ENCODE measurements at regions not wholly inside any gene's neighbourhood (a gene's known extent, or its start where the extent isn't known, plus 50 kb on each side); places are given as distances from the start of the nearest gene placed in this dataset.

GRCh38 chr11:41997844-41998401 is 538.5 kb upstream of the LRRC4C start:
- no peaks in the 10 kb centered on the region for H3F3A ChIP-seq (ENCODE audit: control insufficient read depth, insufficient read depth)
- no peaks in the 10 kb centered on the region for H3K36me3 ChIP-seq (ENCODE audit: control insufficient read depth, low read length)
- no peaks in the 10 kb centered on the region for H4K20me1 ChIP-seq (ENCODE audit: control insufficient read depth, insufficient read depth, low read depth, low read length)
- no peak overlapping the region for H3K4me2 ChIP-seq (ENCODE audit: low read length)
- TF ChIP-seq CTCF (IDR thresholded peaks at IDR 0.05; ENCODE audit: low read depth, low read length, poor library complexity, severe bottlenecking) (no peak), EZH2phosphoT487 (IDR thresholded peaks at IDR 0.05; ENCODE audit: borderline replicate concordance, low read length) (no peak)
- no peaks in the 10 kb centered on the region for H3K4me1 ChIP-seq (ENCODE audit: control insufficient read depth, low read length)
- H3K4me3 ChIP-seq (ENCODE audit: low read length), result no peak overlapping the region
- H3K79me2 ChIP-seq (ENCODE audit: control insufficient read depth, low read length), result no peaks in the 10 kb centered on the region
- H3K9me3 ChIP-seq (ENCODE audit: control insufficient read depth, insufficient read depth, low read length), result no peaks in the 10 kb centered on the region
- H3K27me3 ChIP-seq (ENCODE audit: control insufficient read depth, low read length), result no peaks in the 10 kb centered on the region
- no peaks in the 10 kb centered on the region for H3K9me2 ChIP-seq (replicated peaks; ENCODE audit: control insufficient read depth, low read length)
- H3K27ac ChIP-seq (ENCODE audit: low read depth, low read length), result no peak overlapping the region

- H3K27me3 ChIP-seq (ENCODE audit: control insufficient read depth, low read length), result no peaks in the 10 kb centered on the region
Observed at GRCh38 chr11:41999066-41999465, 539.6 kb upstream of the LRRC4C start.

GRCh38 chr11:42003801-42004200 is 544.3 kb upstream of the LRRC4C start:
- no peaks in the 10 kb centered on the region for H3K9me2 ChIP-seq (replicated peaks; ENCODE audit: control insufficient read depth, low read length)
- H3K4me1 ChIP-seq (ENCODE audit: control insufficient read depth, low read length), result no peaks in the 10 kb centered on the region
- no peaks in the 10 kb centered on the region for H3K36me3 ChIP-seq (ENCODE audit: control insufficient read depth, low read length)
- H3K4me3 ChIP-seq (ENCODE audit: low read length), result no peak overlapping the region
- H3K27ac ChIP-seq (ENCODE audit: low read depth, low read length), result no peak overlapping the region
- no peaks in the 10 kb centered on the region for H3K27me3 ChIP-seq (ENCODE audit: control insufficient read depth, low read length)
- TF ChIP-seq EZH2phosphoT487 (IDR thresholded peaks at IDR 0.05; ENCODE audit: borderline replicate concordance, low read length), result no peak
- no peak for TF ChIP-seq CTCF (IDR thresholded peaks at IDR 0.05; ENCODE audit: low read depth, low read length, poor library complexity, severe bottlenecking)
- no peaks in the 10 kb centered on the region for H3K79me2 ChIP-seq (ENCODE audit: control insufficient read depth, low read length)
- H3K9me3 ChIP-seq (ENCODE audit: control insufficient read depth, insufficient read depth, low read length), result no peaks in the 10 kb centered on the region
- no peaks in the 10 kb centered on the region for H4K20me1 ChIP-seq (ENCODE audit: control insufficient read depth, insufficient read depth, low read depth, low read length)
- H3K4me2 ChIP-seq (ENCODE audit: low read length), result no peak overlapping the region
- no peaks in the 10 kb centered on the region for H3F3A ChIP-seq (ENCODE audit: control insufficient read depth, insufficient read depth)

More at GRCh38 chr11:41999066-41999465, 539.6 kb upstream of the LRRC4C start:
- TF ChIP-seq EZH2phosphoT487 (IDR thresholded peaks at IDR 0.05; ENCODE audit: borderline replicate concordance, low read length) (no peak), CTCF (IDR thresholded peaks at IDR 0.05; ENCODE audit: low read depth, low read length, poor library complexity, severe bottlenecking) (no peak)
- Histone ChIP-seq H3K36me3 (ENCODE audit: control insufficient read depth, low read length) (no peaks in the 10 kb centered on the region), H3F3A (ENCODE audit: control insufficient read depth, insufficient read depth) (no peaks in the 10 kb centered on the region), H3K4me1 (ENCODE audit: control insufficient read depth, low read length) (no peaks in the 10 kb centered on the region), H3K9me2 (replicated peaks; ENCODE audit: control insufficient read depth, low read length) (no peaks in the 10 kb centered on the region), H4K20me1 (ENCODE audit: control insufficient read depth, insufficient read depth, low read depth, low read length) (no peaks in the 10 kb centered on the region), H3K4me2 (ENCODE audit: low read length) (no peak overlapping the region), H3K79me2 (ENCODE audit: control insufficient read depth, low read length) (no peaks in the 10 kb centered on the region), H3K9me3 (ENCODE audit: control insufficient read depth, insufficient read depth, low read length) (no peaks in the 10 kb centered on the region), H3K27ac (ENCODE audit: low read depth, low read length) (no peak overlapping the region), H3K4me3 (ENCODE audit: low read length) (no peak overlapping the region)

All from DOHH2 (cell line).